ENCODE measurements at regions not wholly inside any gene's neighbourhood (a gene's known extent, or its start where the extent isn't known, plus 50 kb on each side); places are given as distances from the start of the nearest gene placed in this dataset.
"Not testable (repeated sequence)": the region's sequence is repeated elsewhere in the genome, so short reads cannot be mapped to it uniquely, and the experiment has no call there.

DNA sequence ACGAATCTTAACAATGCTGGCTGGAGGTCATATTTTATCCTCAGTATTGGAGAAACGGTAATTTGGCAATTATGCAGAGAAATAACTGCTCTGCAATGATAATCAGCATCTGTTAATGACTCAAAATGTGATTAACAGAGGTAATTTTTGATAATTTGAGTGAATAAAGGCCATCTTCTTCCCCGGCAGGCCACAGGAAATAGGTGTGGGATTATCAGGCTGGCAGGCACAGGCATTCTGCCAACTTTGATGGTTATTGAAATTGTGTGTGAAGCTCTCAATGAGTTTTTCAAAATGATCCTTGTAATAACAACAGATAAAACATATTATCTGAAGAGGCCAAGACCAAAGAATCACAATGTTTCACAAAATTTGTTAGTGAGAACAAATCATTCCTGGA, 309.0 kb downstream of the PTGER3 start:
- H4K20me1 ChIP-seq (ENCODE audit: insufficient read depth, low read length): no peaks in the 10 kb centered on the region
- no peaks in the 10 kb centered on the region for H3K36me3 ChIP-seq (replicated peaks; ENCODE audit: low read depth, low read length)
- no peak overlapping the region for H3K4me3 ChIP-seq (ENCODE audit: low read length)
- no peak overlapping the region for H2AFZ ChIP-seq (ENCODE audit: low read depth, low read length)
- TF ChIP-seq, protein P1, sequence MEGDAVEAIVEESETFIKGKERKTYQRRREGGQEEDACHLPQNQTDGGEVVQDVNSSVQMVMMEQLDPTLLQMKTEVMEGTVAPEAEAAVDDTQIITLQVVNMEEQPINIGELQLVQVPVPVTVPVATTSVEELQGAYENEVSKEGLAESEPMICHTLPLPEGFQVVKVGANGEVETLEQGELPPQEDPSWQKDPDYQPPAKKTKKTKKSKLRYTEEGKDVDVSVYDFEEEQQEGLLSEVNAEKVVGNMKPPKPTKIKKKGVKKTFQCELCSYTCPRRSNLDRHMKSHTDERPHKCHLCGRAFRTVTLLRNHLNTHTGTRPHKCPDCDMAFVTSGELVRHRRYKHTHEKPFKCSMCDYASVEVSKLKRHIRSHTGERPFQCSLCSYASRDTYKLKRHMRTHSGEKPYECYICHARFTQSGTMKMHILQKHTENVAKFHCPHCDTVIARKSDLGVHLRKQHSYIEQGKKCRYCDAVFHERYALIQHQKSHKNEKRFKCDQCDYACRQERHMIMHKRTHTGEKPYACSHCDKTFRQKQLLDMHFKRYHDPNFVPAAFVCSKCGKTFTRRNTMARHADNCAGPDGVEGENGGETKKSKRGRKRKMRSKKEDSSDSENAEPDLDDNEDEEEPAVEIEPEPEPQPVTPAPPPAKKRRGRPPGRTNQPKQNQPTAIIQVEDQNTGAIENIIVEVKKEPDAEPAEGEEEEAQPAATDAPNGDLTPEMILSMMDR (IDR thresholded peaks at IDR 0.05; ENCODE audit: low read depth, low read length): no peak
- no peak for TF ChIP-seq EZH2phosphoT487 (IDR thresholded peaks at IDR 0.05; ENCODE audit: low read depth)
- no peaks in the 10 kb centered on the region for H3K79me2 ChIP-seq (ENCODE audit: low read length)
- H3K4me2 ChIP-seq (ENCODE audit: low read length): no peak overlapping the region
- no peaks in the 10 kb centered on the region for H3K4me1 ChIP-seq (ENCODE audit: low read length)
- no peaks in the 10 kb centered on the region for H3K27me3 ChIP-seq (ENCODE audit: low read depth, low read length)
- no peak overlapping the region for H3K27ac ChIP-seq (ENCODE audit: low read length)
- no peaks in the 10 kb centered on the region for H3K9me3 ChIP-seq (ENCODE audit: insufficient read depth, low read length)
- H3K9ac ChIP-seq (ENCODE audit: low read length): no peak overlapping the region

GRCh38 chr1:70745199-70745598, 302.4 kb downstream of the PTGER3 start:
- Histone ChIP-seq H3K27ac (ENCODE audit: low read length) (no peak overlapping the region), H3K79me2 (ENCODE audit: low read length) (no peaks in the 10 kb centered on the region), H3K9me3 (ENCODE audit: insufficient read depth, low read length) (no peaks in the 10 kb centered on the region), H3K4me1 (ENCODE audit: low read length) (no peaks in the 10 kb centered on the region), H3K9ac (ENCODE audit: low read length) (no peak overlapping the region), H3K4me2 (ENCODE audit: low read length) (no peak overlapping the region), H4K20me1 (ENCODE audit: insufficient read depth, low read length) (no peaks in the 10 kb centered on the region), H3K36me3 (replicated peaks; ENCODE audit: low read depth, low read length) (no peaks in the 10 kb centered on the region), H3K27me3 (ENCODE audit: low read depth, low read length) (no peaks in the 10 kb centered on the region), H2AFZ (ENCODE audit: low read depth, low read length) (no peak overlapping the region), H3K4me3 (ENCODE audit: low read length) (no peak overlapping the region)
- TF ChIP-seq, protein P1 (IDR thresholded peaks at IDR 0.05; ENCODE audit: low read depth, low read length): peak; percentile 21; the same call in 1 of the 2 replicates
- no peak for TF ChIP-seq EZH2phosphoT487 (IDR thresholded peaks at IDR 0.05; ENCODE audit: low read depth)

DNA sequence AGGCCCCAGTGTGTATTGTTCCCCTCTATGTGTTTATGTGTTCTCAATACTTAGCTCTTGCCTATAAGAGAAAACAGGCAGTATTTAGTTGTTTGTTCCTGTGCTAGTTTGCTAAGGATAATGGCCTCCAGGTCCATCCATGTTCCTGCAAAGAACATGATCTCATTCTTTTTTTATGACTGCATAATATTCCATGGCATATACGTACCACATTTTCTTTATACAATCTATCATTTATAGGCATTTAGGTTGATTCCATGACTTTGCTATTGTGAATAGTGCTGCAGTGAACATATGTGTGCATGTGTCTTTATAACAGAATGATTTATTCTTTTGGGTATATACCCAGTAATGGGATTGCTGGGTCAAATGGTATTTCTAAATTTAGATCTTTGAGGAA, 301.6 kb downstream of the PTGER3 start:
- H3K27me3 ChIP-seq (ENCODE audit: low read depth, low read length); H3K79me2 ChIP-seq (ENCODE audit: low read length); H3K4me3 ChIP-seq (ENCODE audit: low read length); H2AFZ ChIP-seq (ENCODE audit: low read depth, low read length); H4K20me1 ChIP-seq (ENCODE audit: insufficient read depth, low read length); H3K4me1 ChIP-seq (ENCODE audit: low read length); H3K9ac ChIP-seq (ENCODE audit: low read length); H3K9me3 ChIP-seq (ENCODE audit: insufficient read depth, low read length); H3K36me3 ChIP-seq (replicated peaks; ENCODE audit: low read depth, low read length); H3K4me2 ChIP-seq (ENCODE audit: low read length); H3K27ac ChIP-seq (ENCODE audit: low read length): not testable (repeated sequence)

- H3K9me3 ChIP-seq (ENCODE audit: insufficient read depth, low read length); H3K27me3 ChIP-seq (ENCODE audit: low read depth, low read length); H3K36me3 ChIP-seq (replicated peaks; ENCODE audit: low read depth, low read length); H3K27ac ChIP-seq (ENCODE audit: low read length); H3K79me2 ChIP-seq (ENCODE audit: low read length); H3K9ac ChIP-seq (ENCODE audit: low read length); H3K4me1 ChIP-seq (ENCODE audit: low read length); H2AFZ ChIP-seq (ENCODE audit: low read depth, low read length); H3K4me3 ChIP-seq (ENCODE audit: low read length); H4K20me1 ChIP-seq (ENCODE audit: insufficient read depth, low read length); H3K4me2 ChIP-seq (ENCODE audit: low read length): not testable (repeated sequence)
Observed at GRCh38 chr1:70747123-70747522, 300.5 kb downstream of the PTGER3 start.

DNA sequence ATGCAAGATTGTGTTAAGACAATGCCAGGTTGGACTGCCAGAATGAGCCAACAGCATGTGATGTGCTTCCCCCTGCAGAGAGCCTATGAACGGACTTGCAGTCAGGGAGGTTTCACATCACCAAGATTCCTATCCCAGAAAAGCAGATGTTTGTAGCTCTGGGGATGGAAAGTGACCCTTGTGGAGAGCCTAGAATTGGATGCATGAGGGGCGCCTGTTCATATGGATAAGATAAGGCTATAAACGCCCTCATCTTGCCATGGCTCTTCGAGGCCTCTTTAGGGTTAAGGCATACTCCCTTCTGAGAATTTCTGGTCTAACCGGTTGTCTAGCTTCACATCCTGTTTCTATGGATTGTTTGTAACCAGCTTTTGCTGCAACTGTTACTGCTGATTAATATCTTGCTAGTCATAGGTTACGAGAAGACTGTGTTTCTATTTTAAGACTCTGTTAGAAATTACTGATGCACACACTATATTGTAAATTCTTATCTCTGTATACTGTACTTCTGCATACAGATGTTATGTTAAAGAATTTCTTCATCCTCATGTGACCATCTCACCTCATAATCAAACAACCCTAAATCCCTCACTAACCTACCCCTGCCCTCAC, 295.8 kb downstream of the PTGER3 start:
- H3K4me3 ChIP-seq (ENCODE audit: low read length); H3K9me3 ChIP-seq (ENCODE audit: insufficient read depth, low read length); H3K9ac ChIP-seq (ENCODE audit: low read length); H2AFZ ChIP-seq (ENCODE audit: low read depth, low read length); H3K79me2 ChIP-seq (ENCODE audit: low read length); H3K27me3 ChIP-seq (ENCODE audit: low read depth, low read length); H4K20me1 ChIP-seq (ENCODE audit: insufficient read depth, low read length); H3K36me3 ChIP-seq (replicated peaks; ENCODE audit: low read depth, low read length): not testable (repeated sequence)
- H3K4me2 ChIP-seq (ENCODE audit: low read length): peak overlapping the region; percentile 67
- H3K4me1 ChIP-seq (ENCODE audit: low read length): peaks cover 47% of the 10 kb centered on the region
- peak overlapping the region; percentile 20 for H3K27ac ChIP-seq (ENCODE audit: low read length)
